ENCODE measurements at regions not wholly inside any gene's neighbourhood (a gene's known extent, or its start where the extent isn't known, plus 50 kb on each side); places are given as distances from the start of the nearest gene placed in this dataset.

DNA sequence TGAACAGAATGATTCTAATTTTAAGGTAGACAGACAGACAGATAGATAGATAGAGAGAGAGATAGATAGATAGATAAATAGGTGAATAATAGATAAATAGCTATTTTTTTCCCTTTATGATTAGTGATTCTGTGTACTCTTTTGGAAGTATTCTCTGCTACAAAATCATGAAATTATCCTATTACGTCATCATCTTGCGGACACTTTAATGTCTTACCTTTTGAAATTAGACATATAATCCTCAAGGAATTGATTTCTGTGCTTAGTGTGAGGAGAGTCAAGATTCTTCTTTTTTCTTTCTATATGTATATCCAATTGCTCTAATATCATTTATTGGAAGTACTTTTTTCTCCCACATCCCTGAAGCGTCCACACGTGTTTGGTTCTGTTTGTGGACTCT, 215.2 kb downstream of the SCG2 start:
- TF ChIP-seq, protein P1, sequence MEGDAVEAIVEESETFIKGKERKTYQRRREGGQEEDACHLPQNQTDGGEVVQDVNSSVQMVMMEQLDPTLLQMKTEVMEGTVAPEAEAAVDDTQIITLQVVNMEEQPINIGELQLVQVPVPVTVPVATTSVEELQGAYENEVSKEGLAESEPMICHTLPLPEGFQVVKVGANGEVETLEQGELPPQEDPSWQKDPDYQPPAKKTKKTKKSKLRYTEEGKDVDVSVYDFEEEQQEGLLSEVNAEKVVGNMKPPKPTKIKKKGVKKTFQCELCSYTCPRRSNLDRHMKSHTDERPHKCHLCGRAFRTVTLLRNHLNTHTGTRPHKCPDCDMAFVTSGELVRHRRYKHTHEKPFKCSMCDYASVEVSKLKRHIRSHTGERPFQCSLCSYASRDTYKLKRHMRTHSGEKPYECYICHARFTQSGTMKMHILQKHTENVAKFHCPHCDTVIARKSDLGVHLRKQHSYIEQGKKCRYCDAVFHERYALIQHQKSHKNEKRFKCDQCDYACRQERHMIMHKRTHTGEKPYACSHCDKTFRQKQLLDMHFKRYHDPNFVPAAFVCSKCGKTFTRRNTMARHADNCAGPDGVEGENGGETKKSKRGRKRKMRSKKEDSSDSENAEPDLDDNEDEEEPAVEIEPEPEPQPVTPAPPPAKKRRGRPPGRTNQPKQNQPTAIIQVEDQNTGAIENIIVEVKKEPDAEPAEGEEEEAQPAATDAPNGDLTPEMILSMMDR (IDR thresholded peaks at IDR 0.05; ENCODE audit: insufficient read depth, low read depth, low read length): no peak
- TF ChIP-seq EZH2 (IDR thresholded peaks at IDR 0.05; ENCODE audit: insufficient read depth, low read length): no peak
